ENCODE measurements at regions not wholly inside any gene's neighbourhood (a gene's known extent, or its start where the extent isn't known, plus 50 kb on each side); places are given as distances from the start of the nearest gene placed in this dataset.

- no peak for TF ChIP-seq CTCF (IDR thresholded peaks at IDR 0.05; ENCODE audit: insufficient read depth, low read length)
- TF ChIP-seq SPI1 (IDR thresholded peaks at IDR 0.05; ENCODE audit: borderline replicate concordance, low read depth): no peak
- TF ChIP-seq POLR2AphosphoS5 (IDR thresholded peaks at IDR 0.05; ENCODE audit: low read depth): no peak
- TF ChIP-seq GABPA (IDR thresholded peaks at IDR 0.05; ENCODE audit: low read depth): no peak
Observed at GRCh38 chr10:113228530-113228929, 278.5 kb downstream of the TCF7L2 start.

Measured in HL-60 (cell line).